ENCODE measurements at regions not wholly inside any gene's neighbourhood (a gene's known extent, or its start where the extent isn't known, plus 50 kb on each side); places are given as distances from the start of the nearest gene placed in this dataset.
"Not testable (repeated sequence)": the region's sequence is repeated elsewhere in the genome, so short reads cannot be mapped to it uniquely, and the experiment has no call there.

GRCh38 chr5:56732121-56732520, 83.2 kb upstream of the MAP3K1 start:
- no peak for DNase-seq

- DNase-seq: not testable (repeated sequence)
Observed at GRCh38 chr5:56731473-56731872, 83.9 kb upstream of the MAP3K1 start.

- DNase-seq: no peak
Observed at GRCh38 chr5:56729488-56729887, 85.9 kb upstream of the MAP3K1 start.

GRCh38 chr5:56725711-56726411, 89.5 kb upstream of the MAP3K1 start:
- no peak for DNase-seq

GRCh38 chr5:56724857-56725256, 90.5 kb upstream of the MAP3K1 start:
- DNase-seq: not testable (repeated sequence)

GRCh38 chr5:56722317-56722716, 93.0 kb upstream of the MAP3K1 start:
- no peak for DNase-seq

GRCh38 chr5:56717253-56717987, 97.9 kb upstream of the MAP3K1 start:
- DNase-seq: no peak

GRCh38 chr5:56715986-56716385, 99.4 kb upstream of the MAP3K1 start:
- DNase-seq: no peak

- no peak for DNase-seq
Observed at GRCh38 chr5:56712895-56713591, 102.3 kb upstream of the MAP3K1 start.

- DNase-seq: no peak
Observed at GRCh38 chr5:56710826-56711590, 104.3 kb upstream of the MAP3K1 start.

- DNase-seq: no peak
Observed at GRCh38 chr5:56706504-56706903, 108.8 kb upstream of the MAP3K1 start.

- no peak for DNase-seq
Observed at GRCh38 chr5:56705217-56705616, 110.1 kb upstream of the MAP3K1 start.

- no peak for DNase-seq
Observed at GRCh38 chr5:56703952-56704351, 111.4 kb upstream of the MAP3K1 start.

GRCh38 chr5:56700711-56701110, 114.6 kb upstream of the MAP3K1 start:
- no peak for DNase-seq

GRCh38 chr5:56699538-56699937, 115.8 kb upstream of the MAP3K1 start:
- DNase-seq: no peak

GRCh38 chr5:56698463-56699381, 116.6 kb upstream of the MAP3K1 start:
- DNase-seq: no peak

GRCh38 chr5:56696900-56697299, 118.4 kb upstream of the MAP3K1 start:
- DNase-seq: no peak

GRCh38 chr5:56693220-56693579, 122.1 kb upstream of the MAP3K1 start:
- DNase-seq: no peak

GRCh38 chr5:56692359-56693219, 122.8 kb upstream of the MAP3K1 start:
- DNase-seq: no peak

GRCh38 chr5:56688402-56688801, 126.9 kb upstream of the MAP3K1 start:
- DNase-seq: no peak

All from right kidney (tissue), 1 donor.